T-cell (primary cell): ENCODE measurements at regions not wholly inside any gene's neighbourhood (a gene's known extent, or its start where the extent isn't known, plus 50 kb on each side); places are given as distances from the start of the nearest gene placed in this dataset.
"Not testable (repeated sequence)": the region's sequence is repeated elsewhere in the genome, so short reads cannot be mapped to it uniquely, and the experiment has no call there.

Experiments used
- ATAC-seq, 4 experiments: fragments of 200-7000 bp in 3 of 4; fragments of 150-1000 bp in 1 of 4; cut with Tn5 transposase; replicated peaks in 1 of 4; 1 replicate in 3 of 4; 2 replicates in 1 of 4; pipeline ENCODE4 v1.10.0; 2021; ENCODE audit warnings: moderate library complexity in 3 of 4, mild to moderate bottlenecking in 2 of 4, moderate number of reproducible peaks in 1 of 4
- CTCF ChIA-PET, 2 donors: fragments of 300-600 bp; sonication (Branson Sonifier 250); formaldehyde crosslinking; loops; one replicate each; lab custom pipeline; 2022; ENCODE audit warnings: antibody characterized with exemption in 2 of 2; lab: Charles Lee
- POLR2A ChIA-PET, 2 donors: fragments of 300-600 bp; sonication (Branson Sonifier 250); formaldehyde crosslinking; loops; one replicate each; lab custom pipeline; 2022; ENCODE audit warnings: antibody characterized with exemption in 2 of 2; lab: Charles Lee
- DNase-seq, 35 experiments: peaks; one replicate each; pipeline versions ENCODE4 v3.0.0 to v3.0.0-alpha.2; 2013 to 2023
- H3K27ac ChIP-seq: one replicate; pipeline ENCODE4 v1.5.1; 2013; ENCODE audit warnings: low read length
- H3K27me3 ChIP-seq, 2 experiments: replicated peaks in 1 of 2; 1 replicate in 1 of 2; 2 replicates in 1 of 2; pipeline versions ENCODE4 v1.6.1 to v1.7.0; 2013; ENCODE audit warnings: low read length in 1 of 2, mixed read lengths in 1 of 2; ENCODE audit not compliant: control insufficient read depth in 2 of 2, insufficient read depth in 2 of 2; ENCODE audit errors: extremely low read depth in 1 of 2
- H3K36me3 ChIP-seq, 2 donors: 1 replicate in 1 of 2; 2 replicates in 1 of 2; pipeline versions ENCODE4 v1.6.1 to v1.7.0; 2013; ENCODE audit warnings: low read length in 1 of 2; ENCODE audit not compliant: control insufficient read depth in 2 of 2, insufficient read depth in 1 of 2; ENCODE audit errors: extremely low read depth in 1 of 2
- H3K4me1 ChIP-seq, 2 experiments: 1 replicate in 1 of 2; 2 replicates in 1 of 2; pipeline versions ENCODE4 v1.6.1 to v1.7.0; 2013; ENCODE audit warnings: low read length in 2 of 2, mixed read lengths in 1 of 2; ENCODE audit not compliant: insufficient read depth in 2 of 2, control insufficient read depth in 1 of 2; ENCODE audit errors: extremely low read depth in 1 of 2
- H3K4me3 ChIP-seq, 2 donors: 1 replicate in 1 of 2; 2 replicates in 1 of 2; pipeline versions ENCODE4 v1.5.1 to v1.7.0; 2013; ENCODE audit warnings: mild to moderate bottlenecking in 2 of 2, low read length in 1 of 2, moderate library complexity in 1 of 2; ENCODE audit not compliant: control insufficient read depth in 1 of 2; ENCODE audit errors: extremely low read depth in 1 of 2
- H3K9me3 ChIP-seq: 2 replicates; pipeline ENCODE4 v1.7.0; 2013
- H3K27ac Mint-ChIP-seq, 2 donors: one replicate each; pipeline ENCODE4 v1.8.0; 2020 to 2021; ENCODE audit warnings: mild to moderate bottlenecking in 2 of 2, mixed read lengths in 2 of 2
- H3K27me3 Mint-ChIP-seq, 2 donors: one replicate each; pipeline ENCODE4 v1.8.0; 2021 to 2022; ENCODE audit warnings: mixed read lengths in 2 of 2
- H3K36me3 Mint-ChIP-seq: one replicate; pipeline ENCODE4 v1.8.0; 2021; ENCODE audit warnings: mixed read lengths
- H3K4me1 Mint-ChIP-seq, 3 donors: one replicate each; pipeline ENCODE4 v1.8.0; 2020 to 2022; ENCODE audit warnings: mixed read lengths in 3 of 3, mild to moderate bottlenecking in 1 of 3
- H3K4me3 Mint-ChIP-seq, 3 donors: one replicate each; pipeline ENCODE4 v1.8.0; 2020 to 2022; ENCODE audit warnings: mild to moderate bottlenecking in 3 of 3, mixed read lengths in 3 of 3, moderate library complexity in 3 of 3
- H3K9me3 Mint-ChIP-seq, 3 donors: one replicate each; pipeline ENCODE4 v1.8.0; 2020 to 2022; ENCODE audit warnings: mixed read lengths in 3 of 3
- WGBS: methylation state at CpG from one replicate; pipeline ENCODE4 v1.1.5; 2013; ENCODE audit warnings: missing lambda C conversion rate; ENCODE audit not compliant: insufficient coverage; 5-methylcytosine and 5-hydroxymethylcytosine counted together

DNA sequence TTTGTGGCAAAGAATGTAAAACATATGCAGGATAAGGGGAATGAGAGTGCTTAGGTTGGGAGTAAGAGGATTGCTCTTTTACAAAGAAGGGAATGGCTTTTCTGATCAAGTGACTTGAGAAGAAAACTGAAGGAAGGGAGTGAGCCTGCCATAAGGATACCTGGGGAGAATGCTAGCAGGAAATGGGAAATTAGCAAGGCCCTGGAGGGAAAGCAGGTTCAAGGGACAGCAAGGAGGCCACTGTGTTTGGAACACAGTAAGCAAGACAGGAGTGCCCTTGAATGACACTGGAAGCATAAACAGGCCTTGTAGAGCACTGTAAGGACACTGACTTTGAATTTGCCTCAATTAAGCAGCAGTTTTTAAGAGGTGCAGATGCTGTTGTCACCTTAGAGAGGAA, 1069.9 kb downstream of the DNAJB9 start:
- Mint-ChIP-seq H3K27me3 (no peaks in the 10 kb centered on the region), H3K4me1 (no peaks in the 10 kb centered on the region), H3K36me3 (no peaks in the 10 kb centered on the region), H3K4me3 (no peak overlapping the region), H3K9me3 (peaks cover 0 to 8% (median 2%) of the 10 kb centered on the region in 3 donors), H3K27ac (no peak overlapping the region)
- no peaks in the 10 kb centered on the region for H3K4me1 ChIP-seq
- no peak overlapping the region for H3K4me3 ChIP-seq
- H3K36me3 ChIP-seq: no peaks in the 10 kb centered on the region
- ATAC-seq (no peak), DNase-seq (no peak)
- H3K27me3 ChIP-seq: no peaks in the 10 kb centered on the region
- H3K9me3 ChIP-seq: no peaks in the 10 kb centered on the region
- ChIA-PET CTCF (no interaction called here), POLR2A (no interaction called here)
- no peak overlapping the region for H3K27ac ChIP-seq

DNA sequence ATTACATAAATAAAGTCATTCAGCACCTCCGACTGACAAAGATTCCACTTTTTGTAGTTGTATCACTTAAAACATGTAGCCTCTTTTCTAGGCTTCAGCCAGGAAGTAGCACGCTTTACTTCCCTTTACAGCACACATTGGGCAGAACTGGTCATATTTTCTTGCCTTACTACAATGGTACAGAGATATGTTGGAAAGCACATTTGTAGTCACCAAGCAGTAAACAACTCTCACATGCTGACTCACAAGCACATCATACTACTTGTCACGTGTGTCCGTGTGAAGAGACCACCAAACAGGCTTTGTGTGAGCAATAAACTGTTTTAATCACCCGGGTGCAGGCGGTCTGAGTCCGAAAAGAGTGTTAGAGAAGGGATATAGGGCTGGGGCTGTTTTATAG, 1071.8 kb downstream of the DNAJB9 start:
- no peak for ATAC-seq
- Histone ChIP-seq H3K9me3 (no peaks in the 10 kb centered on the region), H3K27ac (no peak overlapping the region), H3K4me3 (no peak overlapping the region), H3K27me3 (no peaks in the 10 kb centered on the region), H3K4me1 (no peaks in the 10 kb centered on the region), H3K36me3 (no peaks in the 10 kb centered on the region)
- H3K9me3 Mint-ChIP-seq: peaks cover 0 to 8% (median 4%) of the 10 kb centered on the region in 3 donors
- no peak for DNase-seq
- H3K4me1 Mint-ChIP-seq: no peaks in the 10 kb centered on the region
- no peaks in the 10 kb centered on the region for H3K36me3 Mint-ChIP-seq
- ChIA-PET POLR2A (no interaction called here), CTCF (no interaction called here)
- WGBS: 86% methylated on average over 5 of the region's 7 CpGs
- H3K4me3 Mint-ChIP-seq: no peak overlapping the region
- H3K27me3 Mint-ChIP-seq: no peaks in the 10 kb centered on the region
- no peak overlapping the region for H3K27ac Mint-ChIP-seq

DNA sequence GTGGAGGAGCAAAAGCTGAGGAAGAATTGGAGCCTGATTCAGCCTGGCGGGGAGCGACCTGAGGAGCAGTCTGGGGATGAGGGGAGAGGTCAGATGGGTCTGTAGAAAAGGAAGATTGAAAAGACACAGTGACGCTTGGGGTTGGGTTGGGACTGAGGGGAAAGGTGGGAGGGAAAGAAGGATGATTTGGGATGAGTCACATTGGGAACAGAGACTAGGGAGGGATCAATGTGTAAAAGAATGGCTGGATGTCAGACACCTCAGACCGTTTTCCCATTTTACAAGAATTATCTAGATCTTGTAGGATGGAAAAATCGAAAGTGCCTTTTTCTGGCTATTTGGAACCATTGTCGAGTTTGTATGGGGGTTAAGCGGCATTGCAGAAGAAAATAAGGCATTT, 1076.5 kb downstream of the DNAJB9 start:
- no peak overlapping the region for H3K27ac ChIP-seq
- DNase-seq: no peak
- H3K4me1 ChIP-seq: no peaks in the 10 kb centered on the region
- no peaks in the 10 kb centered on the region for H3K9me3 ChIP-seq
- no peak overlapping the region for H3K27ac Mint-ChIP-seq
- 79% methylated on average over 6 of the region's 7 CpGs for WGBS
- H3K4me3 ChIP-seq: no peak overlapping the region
- ATAC-seq: no peak
- ChIA-PET POLR2A (no interaction called here), CTCF (no interaction called here)
- H3K36me3 ChIP-seq: no peaks in the 10 kb centered on the region
- H3K36me3 Mint-ChIP-seq: no peaks in the 10 kb centered on the region
- no peaks in the 10 kb centered on the region for H3K27me3 ChIP-seq
- peaks cover 0 to 13% (median 0%) of the 10 kb centered on the region in 3 donors for H3K9me3 Mint-ChIP-seq
- no peak overlapping the region for H3K4me3 Mint-ChIP-seq
- H3K4me1 Mint-ChIP-seq: no peaks in the 10 kb centered on the region
- H3K27me3 Mint-ChIP-seq: no peaks in the 10 kb centered on the region

DNA sequence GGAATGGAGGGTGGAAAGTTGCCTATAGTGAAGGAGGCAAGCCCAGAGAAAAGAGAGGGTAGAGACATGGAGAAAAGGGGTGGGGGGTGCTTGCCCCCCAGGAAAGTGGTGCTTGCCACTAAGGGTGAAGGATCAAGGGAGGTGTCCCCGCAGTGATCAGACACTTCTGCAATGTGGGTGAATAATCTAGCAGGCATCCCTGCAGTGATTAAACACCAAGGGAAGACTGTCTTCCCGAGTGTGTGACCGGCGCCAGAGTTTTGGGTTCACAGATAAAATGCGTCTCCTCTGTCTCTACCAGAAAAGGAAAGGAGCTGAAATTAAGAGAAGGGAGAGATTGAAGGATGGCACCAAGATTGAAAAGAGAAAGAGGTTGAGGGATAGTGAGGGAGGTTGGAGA, 1076.9 kb downstream of the DNAJB9 start:
- H3K27me3 ChIP-seq, H3K4me3 Mint-ChIP-seq, H3K27ac ChIP-seq, ATAC-seq, DNase-seq, H3K36me3 ChIP-seq, H3K27me3 Mint-ChIP-seq, H3K27ac Mint-ChIP-seq, H3K4me1 Mint-ChIP-seq, H3K4me1 ChIP-seq, H3K9me3 ChIP-seq, POLR2A ChIA-PET, CTCF ChIA-PET, H3K36me3 Mint-ChIP-seq, H3K4me3 ChIP-seq: not testable (repeated sequence)
- 50% methylated on average over 2 of the region's 5 CpGs for WGBS
- H3K9me3 Mint-ChIP-seq: peaks cover 0 to 13% (median 0%) of the 10 kb centered on the region in 3 donors

DNA sequence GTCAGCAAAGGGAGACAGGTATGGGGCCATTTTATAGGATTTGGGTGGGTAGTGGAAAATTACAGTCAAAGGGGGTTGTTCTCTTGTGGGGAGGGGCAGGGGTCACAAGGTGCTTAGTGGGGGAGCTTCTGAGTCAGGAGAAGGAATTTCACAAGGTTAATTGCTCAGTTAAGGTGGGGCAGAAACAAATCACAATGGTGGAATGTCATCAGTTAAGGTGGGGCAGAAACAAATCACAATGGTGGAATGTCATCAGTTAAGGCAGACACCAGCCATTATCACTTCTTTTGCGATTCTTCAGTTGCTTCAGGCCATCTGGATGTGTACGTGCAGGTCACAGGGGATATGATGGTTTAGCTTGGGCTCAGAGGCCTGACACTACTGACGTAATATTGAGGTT, 1077.6 kb downstream of the DNAJB9 start:
- H3K27ac Mint-ChIP-seq, H3K27me3 ChIP-seq, H3K4me1 ChIP-seq, H3K36me3 ChIP-seq, ATAC-seq, H3K27me3 Mint-ChIP-seq, H3K9me3 ChIP-seq, H3K4me1 Mint-ChIP-seq, H3K4me3 ChIP-seq, H3K27ac ChIP-seq, H3K36me3 Mint-ChIP-seq, CTCF ChIA-PET, POLR2A ChIA-PET, H3K4me3 Mint-ChIP-seq, DNase-seq: not testable (repeated sequence)
- WGBS: no CpG with 5 or more reads among the region's 3 CpGs
- H3K9me3 Mint-ChIP-seq: peaks cover 0 to 13% (median 0%) of the 10 kb centered on the region in 3 donors

DNA sequence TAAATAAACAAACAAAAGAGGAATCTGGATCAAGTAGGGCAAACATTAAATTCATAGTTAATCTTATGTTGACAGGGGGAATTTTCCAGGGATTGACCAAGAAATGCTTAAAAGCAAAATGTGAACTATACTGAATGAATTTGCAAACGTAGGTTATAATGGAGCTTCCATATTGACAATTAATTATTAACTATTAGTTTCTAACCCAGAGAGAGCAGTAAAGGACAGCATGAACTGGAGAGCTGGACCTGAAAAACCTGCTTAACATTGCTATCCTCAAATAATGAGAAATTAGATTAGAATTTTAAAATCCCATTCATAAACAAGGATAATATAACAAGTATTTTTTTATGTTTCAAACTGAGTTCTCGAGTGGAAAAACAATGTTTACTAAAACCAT, 1089.6 kb downstream of the DNAJB9 start:
- no peak overlapping the region for H3K27ac ChIP-seq
- no peaks in the 10 kb centered on the region for H3K9me3 Mint-ChIP-seq
- H3K4me1 Mint-ChIP-seq: no peaks in the 10 kb centered on the region
- no peaks in the 10 kb centered on the region for H3K36me3 ChIP-seq
- CTCF ChIA-PET: no interaction called here
- DNase-seq (no peak), ATAC-seq (no peak)
- POLR2A ChIA-PET: no interaction called here
- peaks cover 0 to 1% of the 10 kb centered on the region in 2 donors for H3K27me3 Mint-ChIP-seq
- H3K9me3 ChIP-seq: no peaks in the 10 kb centered on the region
- no peak overlapping the region for H3K4me3 ChIP-seq
- H3K36me3 Mint-ChIP-seq: no peaks in the 10 kb centered on the region
- no peak overlapping the region for H3K4me3 Mint-ChIP-seq
- H3K27me3 ChIP-seq: no peaks in the 10 kb centered on the region
- H3K4me1 ChIP-seq: no peaks in the 10 kb centered on the region
- WGBS: no CpG with 5 or more reads among the region's 2 CpGs
- no peak overlapping the region for H3K27ac Mint-ChIP-seq

DNA sequence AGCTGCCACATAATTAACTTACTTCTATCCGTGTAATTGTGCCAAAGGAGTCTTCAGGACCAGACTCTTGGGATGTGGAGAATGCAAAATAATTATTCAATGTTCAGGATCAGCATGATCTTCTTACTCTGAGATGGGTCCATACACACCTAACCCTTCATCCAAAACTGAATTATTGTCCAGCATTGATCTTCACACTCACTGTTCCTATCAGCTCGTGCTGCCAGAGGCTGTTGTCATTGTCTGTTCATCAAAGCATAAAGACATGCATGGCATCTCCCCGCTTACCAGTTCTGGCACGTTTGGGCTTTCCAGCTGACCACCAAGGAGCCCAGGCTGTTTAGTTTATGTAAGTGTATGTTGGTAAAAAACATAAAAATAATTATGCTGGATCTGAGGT, 1090.7 kb downstream of the DNAJB9 start:
- no CpG with 5 or more reads among the region's 4 CpGs for WGBS
- POLR2A ChIA-PET: no interaction called here

More for the DNA sequence above, 1090.7 kb downstream of the DNAJB9 start:
- ATAC-seq: no peak
- no peak overlapping the region for H3K27ac ChIP-seq
- H3K4me3 ChIP-seq: no peak overlapping the region
- Mint-ChIP-seq H3K4me3 (no peak overlapping the region), H3K36me3 (no peaks in the 10 kb centered on the region), H3K27me3 (no peaks in the 10 kb centered on the region), H3K4me1 (no peaks in the 10 kb centered on the region), H3K27ac (no peak overlapping the region), H3K9me3 (no peaks in the 10 kb centered on the region)
- DNase-seq: no peak
- no peaks in the 10 kb centered on the region for H3K9me3 ChIP-seq
- H3K36me3 ChIP-seq: no peaks in the 10 kb centered on the region
- no peaks in the 10 kb centered on the region for H3K4me1 ChIP-seq
- CTCF ChIA-PET: no interaction called here
- no peaks in the 10 kb centered on the region for H3K27me3 ChIP-seq
